Activated naive CD4-positive, alpha-beta T cell treated with anti-CD3 and anti-CD28 coated beads, Interleukin-2, amount 50 U/mL, for 24 hours (primary cell): ENCODE measurements at regions not wholly inside any gene's neighbourhood (a gene's known extent, or its start where the extent isn't known, plus 50 kb on each side); places are given as distances from the start of the nearest gene placed in this dataset.
"Not testable (repeated sequence)": the region's sequence is repeated elsewhere in the genome, so short reads cannot be mapped to it uniquely, and the experiment has no call there.

Experiments
- H3K27ac Mint-ChIP-seq: one replicate; pipeline ENCODE4 v1.8.0; 2021; ENCODE audit warnings: mild to moderate bottlenecking, mixed read lengths
- H3K27me3 Mint-ChIP-seq: one replicate; pipeline ENCODE4 v1.8.0; 2021; ENCODE audit warnings: mixed read lengths
- H3K36me3 Mint-ChIP-seq: one replicate; pipeline ENCODE4 v1.8.0; 2021; ENCODE audit warnings: mixed read lengths
- H3K4me1 Mint-ChIP-seq: one replicate; pipeline ENCODE4 v1.8.0; 2021; ENCODE audit warnings: mixed read lengths
- H3K4me3 Mint-ChIP-seq: one replicate; pipeline ENCODE4 v1.8.0; 2021; ENCODE audit warnings: mild to moderate bottlenecking, mixed read lengths
- H3K9me3 Mint-ChIP-seq: one replicate; pipeline ENCODE4 v1.8.0; 2021; ENCODE audit warnings: mixed read lengths

DNA sequence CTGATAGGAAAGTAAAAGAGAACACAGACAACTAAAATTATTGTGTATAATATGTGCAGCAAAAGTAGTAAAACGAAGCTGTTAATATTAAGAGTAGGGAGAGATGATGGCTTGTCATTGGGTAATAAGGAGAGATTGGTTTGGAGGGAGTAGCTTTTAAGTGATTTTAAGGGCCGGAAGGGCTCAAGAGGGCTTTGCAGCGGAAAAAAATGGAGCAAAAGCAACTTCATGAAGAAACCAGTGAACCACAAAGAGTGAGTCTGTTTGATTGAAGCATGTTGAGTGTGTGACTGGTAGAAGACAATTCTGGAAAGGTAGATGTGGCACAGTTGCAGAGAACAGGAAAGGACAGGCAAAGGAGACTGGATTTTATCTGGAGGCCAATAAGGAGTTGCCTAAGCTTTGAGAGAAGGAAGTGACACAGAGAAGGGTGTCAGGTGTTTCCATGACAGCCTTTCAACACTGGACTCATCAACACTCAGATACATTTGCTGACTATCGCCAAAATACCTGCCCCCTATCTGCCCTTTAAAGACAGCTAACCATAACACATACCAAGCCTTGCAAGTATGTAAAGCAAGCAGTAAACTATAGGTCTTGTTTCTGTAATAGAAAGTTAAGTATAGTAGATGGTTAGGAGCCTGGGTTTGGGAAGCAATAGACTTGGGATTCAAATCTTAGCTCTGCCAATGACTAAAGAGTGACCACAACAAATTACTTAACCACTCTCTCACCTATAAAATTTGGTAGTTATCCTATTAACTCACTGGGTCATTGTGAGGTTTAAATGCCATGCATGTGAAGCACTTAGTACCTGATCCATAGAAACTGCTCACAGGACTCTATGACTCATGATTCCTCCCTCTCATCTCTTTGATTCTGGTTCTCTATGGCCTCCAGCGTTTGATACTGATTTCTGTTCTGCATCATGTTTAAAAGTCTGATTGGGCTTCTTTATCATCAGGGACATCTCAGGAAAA lies 117.3 kb upstream of the LMNTD1 start:
- Mint-ChIP-seq H3K4me1 (no peaks in the 10 kb centered on the region), H3K9me3 (no peaks in the 10 kb centered on the region), H3K27ac (no peak overlapping the region), H3K4me3 (no peak overlapping the region), H3K27me3 (no peaks in the 10 kb centered on the region), H3K36me3 (no peaks in the 10 kb centered on the region)

GRCh38 chr12:25675808-25676207 lies 122.7 kb upstream of the LMNTD1 start:
- H3K4me1 Mint-ChIP-seq, result no peaks in the 10 kb centered on the region
- H3K27me3 Mint-ChIP-seq, result no peaks in the 10 kb centered on the region
- H3K27ac Mint-ChIP-seq, result no peak overlapping the region
- no peaks in the 10 kb centered on the region for H3K36me3 Mint-ChIP-seq
- H3K9me3 Mint-ChIP-seq, result no peaks in the 10 kb centered on the region
- no peak overlapping the region for H3K4me3 Mint-ChIP-seq

DNA sequence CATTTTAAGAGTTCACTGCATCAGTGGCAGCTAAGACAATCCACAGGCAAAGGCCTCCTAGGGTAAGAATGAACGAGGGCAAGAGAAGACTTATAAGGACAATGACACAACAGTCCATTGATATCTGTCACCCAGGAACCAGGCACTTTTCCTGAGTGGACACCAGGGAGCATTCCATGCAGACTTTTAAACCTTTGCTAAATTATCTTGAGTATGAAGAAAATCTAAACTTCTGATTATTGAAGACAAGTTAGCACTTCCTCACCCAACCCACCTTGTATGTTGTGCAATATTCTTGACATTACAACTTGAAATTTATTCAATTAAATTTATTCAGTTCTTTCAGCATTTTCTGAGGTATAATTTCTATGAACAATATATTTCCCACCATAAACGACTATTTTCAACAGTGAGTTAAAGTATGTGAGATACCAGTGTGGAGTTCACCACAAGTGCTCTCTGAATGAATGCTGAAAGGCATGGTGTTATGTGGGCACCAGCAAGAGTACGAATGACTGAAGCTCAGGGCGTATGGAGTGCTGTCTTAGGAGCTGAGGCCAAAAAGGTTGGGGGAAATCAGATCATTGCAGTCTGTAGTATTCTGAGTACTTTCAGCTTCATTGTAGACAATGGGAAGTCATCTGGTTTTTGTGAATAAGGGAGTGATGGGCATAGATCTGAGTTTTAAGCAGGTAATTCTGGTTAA lies 124.3 kb upstream of the LMNTD1 start:
- no peaks in the 10 kb centered on the region for H3K27me3 Mint-ChIP-seq
- H3K36me3 Mint-ChIP-seq, result no peaks in the 10 kb centered on the region
- no peak overlapping the region for H3K4me3 Mint-ChIP-seq
- H3K27ac Mint-ChIP-seq, result no peak overlapping the region
- H3K9me3 Mint-ChIP-seq, result no peaks in the 10 kb centered on the region
- H3K4me1 Mint-ChIP-seq, result no peaks in the 10 kb centered on the region

DNA sequence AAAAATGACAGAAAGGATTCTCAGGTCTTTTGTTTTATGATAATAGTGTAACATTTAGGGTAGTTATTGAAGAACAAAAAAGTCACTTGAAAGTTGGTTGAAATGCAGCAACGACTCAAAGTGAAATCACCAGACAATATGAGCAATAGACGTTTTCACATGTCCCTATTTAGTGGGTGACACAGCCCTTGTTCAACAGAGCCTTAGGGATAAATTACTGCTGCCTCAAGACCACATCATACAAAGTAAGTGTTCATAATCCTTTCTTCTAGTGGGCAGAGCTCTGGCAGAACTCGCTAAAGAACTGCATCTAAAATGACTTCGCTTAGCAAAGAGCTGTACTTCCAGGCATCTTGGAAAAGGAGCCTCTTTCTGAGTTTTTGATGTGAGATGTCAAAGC lies 128.5 kb upstream of the LMNTD1 start:
- H3K9me3 Mint-ChIP-seq, result no peaks in the 10 kb centered on the region
- no peaks in the 10 kb centered on the region for H3K36me3 Mint-ChIP-seq
- H3K4me3 Mint-ChIP-seq, result no peak overlapping the region
- no peaks in the 10 kb centered on the region for H3K27me3 Mint-ChIP-seq
- no peak overlapping the region for H3K27ac Mint-ChIP-seq
- H3K4me1 Mint-ChIP-seq, result no peaks in the 10 kb centered on the region

DNA sequence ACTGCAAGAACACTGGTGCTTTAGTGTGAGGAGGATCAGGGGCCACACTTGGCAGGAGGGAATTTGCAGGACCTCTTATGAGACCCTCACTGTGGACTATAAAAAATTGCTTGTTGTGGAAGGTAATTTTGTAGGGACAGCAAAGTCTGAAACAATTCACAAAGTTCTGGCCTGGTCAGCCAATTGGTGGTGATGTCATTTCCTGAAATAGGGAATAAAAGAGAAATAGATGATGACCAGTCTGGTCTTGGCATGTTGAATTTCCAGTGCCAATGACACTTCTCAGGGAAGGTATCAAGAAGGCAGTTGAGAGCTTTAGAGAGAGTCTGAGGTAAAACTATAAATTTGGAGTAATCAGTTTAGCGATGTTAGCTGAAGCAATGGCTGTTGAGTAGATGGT lies 129.3 kb upstream of the LMNTD1 start:
- no peak overlapping the region for H3K27ac Mint-ChIP-seq
- no peaks in the 10 kb centered on the region for H3K9me3 Mint-ChIP-seq
- no peak overlapping the region for H3K4me3 Mint-ChIP-seq

GRCh38 chr12:25684070-25684469 lies 131.0 kb upstream of the LMNTD1 start:
- H3K9me3 Mint-ChIP-seq, result no peaks in the 10 kb centered on the region
- H3K4me3 Mint-ChIP-seq, result no peak overlapping the region
- no peaks in the 10 kb centered on the region for H3K4me1 Mint-ChIP-seq
- H3K36me3 Mint-ChIP-seq, result no peaks in the 10 kb centered on the region
- no peaks in the 10 kb centered on the region for H3K27me3 Mint-ChIP-seq
- no peak overlapping the region for H3K27ac Mint-ChIP-seq

More for the DNA sequence above, 129.3 kb upstream of the LMNTD1 start:
- Mint-ChIP-seq H3K36me3 (no peaks in the 10 kb centered on the region), H3K4me1 (no peaks in the 10 kb centered on the region), H3K27me3 (no peaks in the 10 kb centered on the region)

GRCh38 chr12:25686351-25686750 lies 133.3 kb upstream of the LMNTD1 start:
- no peaks in the 10 kb centered on the region for H3K27me3 Mint-ChIP-seq
- H3K4me3 Mint-ChIP-seq, result no peak overlapping the region
- no peaks in the 10 kb centered on the region for H3K36me3 Mint-ChIP-seq
- no peaks in the 10 kb centered on the region for H3K9me3 Mint-ChIP-seq
- no peak overlapping the region for H3K27ac Mint-ChIP-seq
- H3K4me1 Mint-ChIP-seq, result no peaks in the 10 kb centered on the region

DNA sequence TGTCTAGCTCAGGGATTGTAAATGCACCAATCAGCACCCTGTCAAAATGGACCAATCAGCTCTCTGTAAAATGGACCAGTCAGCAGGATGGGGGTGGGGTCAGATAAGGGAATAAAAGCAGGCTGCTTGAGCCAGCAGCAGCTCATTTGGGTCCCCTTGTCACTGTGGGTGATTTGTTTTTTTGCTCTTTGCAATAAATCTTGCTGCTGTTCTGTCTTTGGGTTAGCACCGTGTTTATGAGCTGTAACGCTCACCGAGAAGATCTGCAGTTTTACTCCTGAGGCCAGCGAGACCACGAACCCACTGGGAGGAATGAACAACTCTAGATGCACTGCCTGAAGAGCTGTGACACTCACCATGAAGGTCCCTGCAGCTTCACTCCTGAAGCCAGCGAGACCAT lies 134.1 kb upstream of the LMNTD1 start:
- Mint-ChIP-seq H3K27me3 (no peaks in the 10 kb centered on the region), H3K9me3 (no peaks in the 10 kb centered on the region), H3K4me1 (no peaks in the 10 kb centered on the region), H3K4me3 (no peak overlapping the region), H3K36me3 (no peaks in the 10 kb centered on the region), H3K27ac (no peak overlapping the region)

- H3K36me3 Mint-ChIP-seq, H3K9me3 Mint-ChIP-seq, H3K27ac Mint-ChIP-seq, H3K27me3 Mint-ChIP-seq, H3K4me3 Mint-ChIP-seq, H3K4me1 Mint-ChIP-seq: not testable (repeated sequence)
Measured at GRCh38 chr12:25688851-25689250, 135.8 kb upstream of the LMNTD1 start.

- no peak overlapping the region for H3K4me3 Mint-ChIP-seq
- H3K9me3 Mint-ChIP-seq, result no peaks in the 10 kb centered on the region
- no peak overlapping the region for H3K27ac Mint-ChIP-seq
- H3K27me3 Mint-ChIP-seq, result no peaks in the 10 kb centered on the region
- no peaks in the 10 kb centered on the region for H3K36me3 Mint-ChIP-seq
- H3K4me1 Mint-ChIP-seq, result no peaks in the 10 kb centered on the region
Measured at GRCh38 chr12:25689996-25690501, 137.0 kb upstream of the LMNTD1 start.

- no peak overlapping the region for H3K27ac Mint-ChIP-seq
- no peaks in the 10 kb centered on the region for H3K9me3 Mint-ChIP-seq
Measured at GRCh38 chr12:25690996-25691864, 138.1 kb upstream of the LMNTD1 start.

GRCh38 chr12:25691865-25692114 lies 138.7 kb upstream of the LMNTD1 start:
- H3K4me3 Mint-ChIP-seq, result no peak overlapping the region
- no peaks in the 10 kb centered on the region for H3K27me3 Mint-ChIP-seq
- H3K36me3 Mint-ChIP-seq, result no peaks in the 10 kb centered on the region
- H3K27ac Mint-ChIP-seq, result no peak overlapping the region
- H3K4me1 Mint-ChIP-seq, result no peaks in the 10 kb centered on the region
- H3K9me3 Mint-ChIP-seq, result peaks cover 5% of the 10 kb centered on the region

More at GRCh38 chr12:25690996-25691864, 138.1 kb upstream of the LMNTD1 start:
- Mint-ChIP-seq H3K4me3 (no peak overlapping the region), H3K4me1 (no peaks in the 10 kb centered on the region), H3K27me3 (no peaks in the 10 kb centered on the region), H3K36me3 (no peaks in the 10 kb centered on the region)

DNA sequence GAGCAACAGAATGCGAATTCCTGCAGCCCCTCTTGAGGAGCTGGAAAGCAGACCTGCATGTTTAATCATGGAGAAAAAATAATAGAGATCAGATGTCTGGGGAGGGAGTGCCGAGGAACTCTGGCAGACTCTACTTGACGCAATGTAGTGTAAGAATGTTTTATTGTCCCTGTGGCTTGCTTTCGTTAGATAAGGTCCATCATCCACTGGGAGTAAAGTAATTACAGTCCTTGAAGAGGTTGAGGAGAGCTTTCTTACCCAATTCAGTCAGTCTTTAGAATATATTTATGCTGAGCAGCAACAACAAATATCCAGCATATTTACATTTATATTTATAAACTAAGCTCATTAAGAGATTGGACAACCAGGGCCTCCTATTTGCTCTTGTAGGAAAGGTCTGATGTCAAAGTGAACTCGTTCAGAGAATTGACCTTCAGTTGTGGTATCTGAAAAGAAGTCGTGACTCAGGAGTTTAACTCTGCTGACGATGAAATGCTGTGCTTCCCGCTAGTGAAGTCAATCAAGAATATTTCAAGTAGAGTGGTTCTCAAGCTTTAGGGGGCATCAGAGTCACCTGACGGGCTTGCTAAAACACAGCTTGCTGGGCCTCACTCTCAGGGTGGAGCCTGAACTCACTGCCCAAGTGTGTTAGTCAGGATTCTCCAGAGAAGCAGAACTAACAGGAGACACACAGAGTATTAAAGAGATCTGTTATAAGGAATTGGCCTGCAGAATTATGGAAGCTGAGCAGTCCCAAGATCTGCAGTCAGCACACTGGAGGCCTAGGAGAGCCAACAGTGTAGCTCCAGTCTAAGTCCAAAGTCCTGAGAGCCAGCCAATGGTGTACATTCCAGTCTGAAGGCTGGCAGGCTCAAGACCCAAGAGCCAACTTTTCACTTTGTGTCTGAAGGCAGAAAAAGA lies 139.3 kb upstream of the LMNTD1 start:
- Mint-ChIP-seq H3K27me3 (no peaks in the 10 kb centered on the region), H3K9me3 (peaks cover 5% of the 10 kb centered on the region), H3K4me3 (no peak overlapping the region), H3K4me1 (no peaks in the 10 kb centered on the region), H3K27ac (no peak overlapping the region), H3K36me3 (no peaks in the 10 kb centered on the region)

- no peaks in the 10 kb centered on the region for H3K36me3 Mint-ChIP-seq
- no peak overlapping the region for H3K4me3 Mint-ChIP-seq
- no peak overlapping the region for H3K27ac Mint-ChIP-seq
- peaks cover 5% of the 10 kb centered on the region for H3K9me3 Mint-ChIP-seq
- H3K27me3 Mint-ChIP-seq, result no peaks in the 10 kb centered on the region
- H3K4me1 Mint-ChIP-seq, result no peaks in the 10 kb centered on the region
Measured at GRCh38 chr12:25694072-25694471, 141.0 kb upstream of the LMNTD1 start.

GRCh38 chr12:25695574-25695973 lies 142.5 kb upstream of the LMNTD1 start:
- no peaks in the 10 kb centered on the region for H3K4me1 Mint-ChIP-seq
- peaks cover 5% of the 10 kb centered on the region for H3K9me3 Mint-ChIP-seq
- no peak overlapping the region for H3K4me3 Mint-ChIP-seq
- no peaks in the 10 kb centered on the region for H3K27me3 Mint-ChIP-seq
- H3K27ac Mint-ChIP-seq, result no peak overlapping the region
- H3K36me3 Mint-ChIP-seq, result no peaks in the 10 kb centered on the region
